Activated T-helper 17 cell treated with anti-CD3 and anti-CD28 coated beads, Interleukin-2, amount 50 U/mL, for 72 hours (primary cell): ENCODE measurements at regions not wholly inside any gene's neighbourhood (a gene's known extent, or its start where the extent isn't known, plus 50 kb on each side); places are given as distances from the start of the nearest gene placed in this dataset.
"Not testable (repeated sequence)": the region's sequence is repeated elsewhere in the genome, so short reads cannot be mapped to it uniquely, and the experiment has no call there.

Experiments
- ATAC-seq: fragments of 150-1000 bp; cut with Tn5 transposase; replicated peaks from 2 replicates; pipeline ENCODE4 v1.10.0; 2021; ENCODE audit warnings: mild to moderate bottlenecking, moderate library complexity
- H3K27ac Mint-ChIP-seq: one replicate; pipeline ENCODE4 v1.8.0; 2022; ENCODE audit warnings: mixed read lengths
- H3K27me3 Mint-ChIP-seq: one replicate; pipeline ENCODE4 v1.8.0; 2022; ENCODE audit warnings: mixed read lengths
- H3K36me3 Mint-ChIP-seq: one replicate; pipeline ENCODE4 v1.8.0; 2022; ENCODE audit warnings: low read depth, mild to moderate bottlenecking, mixed read lengths
- H3K4me1 Mint-ChIP-seq: one replicate; pipeline ENCODE4 v1.8.0; 2022; ENCODE audit warnings: mixed read lengths
- H3K4me3 Mint-ChIP-seq: one replicate; pipeline ENCODE4 v1.8.0; 2022; ENCODE audit warnings: mild to moderate bottlenecking, mixed read lengths
- H3K9me3 Mint-ChIP-seq: one replicate; pipeline ENCODE4 v1.8.0; 2022; ENCODE audit warnings: mixed read lengths

DNA sequence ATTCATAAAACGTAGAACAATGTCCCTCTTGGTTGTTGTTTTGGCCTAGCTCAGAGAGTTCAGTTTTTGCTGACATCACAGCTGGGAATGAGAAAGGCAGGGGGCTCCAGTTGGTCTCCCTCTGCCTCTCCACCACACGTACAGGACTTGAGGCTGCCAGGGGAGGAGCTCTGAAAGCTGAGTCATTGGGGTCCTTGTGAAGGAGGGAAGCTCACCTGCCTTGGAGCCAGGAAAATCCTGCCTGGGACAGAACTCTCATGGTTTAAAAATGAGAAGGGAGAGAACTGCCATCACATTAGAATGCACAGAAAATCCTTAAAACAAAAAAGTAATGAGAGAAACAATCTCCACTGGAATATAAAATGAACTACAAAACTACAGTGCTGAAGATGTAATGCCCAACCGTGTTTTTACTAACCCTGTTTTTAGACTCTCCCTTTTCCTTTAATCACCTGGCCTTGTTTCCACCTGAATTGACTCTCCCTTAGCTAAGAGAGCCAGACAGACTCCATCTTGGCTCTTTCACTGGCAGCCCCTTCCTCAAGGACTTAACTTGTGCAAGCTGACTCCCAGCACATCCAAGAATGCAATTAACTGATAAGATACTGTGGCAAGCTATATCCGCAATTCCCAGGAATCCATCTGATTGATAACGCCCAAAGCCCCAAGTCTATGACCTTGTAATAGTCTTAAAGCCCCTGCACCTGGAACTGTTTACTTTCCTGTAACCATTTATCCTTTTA, 58.6 kb upstream of the TARP start:
- not testable (repeated sequence) for H3K27me3 Mint-ChIP-seq, H3K9me3 Mint-ChIP-seq, ATAC-seq, H3K4me1 Mint-ChIP-seq, H3K27ac Mint-ChIP-seq, H3K4me3 Mint-ChIP-seq, H3K36me3 Mint-ChIP-seq

DNA sequence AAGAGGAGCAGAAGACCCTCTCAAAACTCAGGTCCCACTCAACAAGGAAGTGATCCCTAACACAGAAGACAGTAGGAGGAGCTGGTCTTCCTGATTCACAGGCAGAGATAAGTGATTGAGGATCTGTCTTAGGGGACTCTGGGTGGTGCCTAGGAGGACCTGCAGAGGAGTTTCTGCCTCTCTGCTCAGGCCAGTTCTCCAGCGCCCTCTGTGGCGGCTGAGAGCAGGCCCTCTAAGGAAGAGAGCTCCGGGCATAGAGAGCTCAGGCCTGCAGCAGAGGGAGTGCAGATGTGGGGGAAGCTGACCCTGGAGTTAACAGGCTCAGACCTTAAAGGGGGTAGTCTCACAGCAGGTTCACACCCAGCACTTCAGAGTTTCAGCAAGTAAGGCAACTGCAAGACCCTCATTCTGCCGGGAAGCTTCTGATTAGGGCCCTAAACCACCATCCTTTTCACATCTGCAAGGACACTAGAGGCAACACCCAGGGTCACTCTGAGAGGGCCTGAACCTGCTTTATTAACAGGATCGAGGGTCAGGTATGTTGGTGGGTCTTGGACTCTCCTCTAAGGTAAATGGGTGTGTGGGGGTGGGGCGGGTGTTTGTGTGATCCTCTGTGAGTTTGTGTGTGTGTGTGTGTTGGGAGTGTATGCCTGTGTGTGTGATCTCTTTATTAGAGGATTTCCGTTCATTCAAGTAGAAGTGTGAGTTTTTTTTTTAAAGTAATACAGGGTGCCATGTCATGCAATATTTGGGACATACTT, 57.6 kb upstream of the TARP start:
- Mint-ChIP-seq H3K27ac (no peak overlapping the region), H3K4me1 (peaks cover 4% of the 10 kb centered on the region), H3K27me3 (no peaks in the 10 kb centered on the region), H3K36me3 (no peaks in the 10 kb centered on the region), H3K4me3 (peak overlapping the region; percentile 15), H3K9me3 (no peaks in the 10 kb centered on the region)
- no peak for ATAC-seq

DNA sequence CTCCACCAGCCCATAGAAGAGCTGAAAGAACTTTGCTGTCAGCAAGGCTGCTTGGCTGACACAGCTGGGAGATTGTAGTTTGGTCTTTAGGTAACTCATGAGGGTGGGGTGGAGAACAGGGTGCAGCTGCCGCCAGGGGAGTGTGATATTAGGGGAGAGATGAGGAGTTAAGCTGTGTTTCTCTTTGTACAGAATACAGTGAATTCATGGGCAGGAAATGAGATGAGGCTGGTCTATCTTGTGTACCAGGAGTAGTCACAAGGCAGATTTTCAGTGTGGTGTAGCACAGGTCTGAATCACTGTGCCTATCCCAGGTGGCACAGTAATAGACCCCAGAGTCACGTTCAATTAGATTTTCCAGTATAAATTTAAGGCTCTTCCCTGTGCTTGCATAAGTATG, 56.6 kb upstream of the TARP start:
- no peaks in the 10 kb centered on the region for H3K36me3 Mint-ChIP-seq
- H3K4me3 Mint-ChIP-seq = peak overlapping the region; percentile 15
- H3K27me3 Mint-ChIP-seq = no peaks in the 10 kb centered on the region
- H3K4me1 Mint-ChIP-seq = no peaks in the 10 kb centered on the region
- H3K27ac Mint-ChIP-seq = no peak overlapping the region
- ATAC-seq = no peak
- no peaks in the 10 kb centered on the region for H3K9me3 Mint-ChIP-seq

DNA sequence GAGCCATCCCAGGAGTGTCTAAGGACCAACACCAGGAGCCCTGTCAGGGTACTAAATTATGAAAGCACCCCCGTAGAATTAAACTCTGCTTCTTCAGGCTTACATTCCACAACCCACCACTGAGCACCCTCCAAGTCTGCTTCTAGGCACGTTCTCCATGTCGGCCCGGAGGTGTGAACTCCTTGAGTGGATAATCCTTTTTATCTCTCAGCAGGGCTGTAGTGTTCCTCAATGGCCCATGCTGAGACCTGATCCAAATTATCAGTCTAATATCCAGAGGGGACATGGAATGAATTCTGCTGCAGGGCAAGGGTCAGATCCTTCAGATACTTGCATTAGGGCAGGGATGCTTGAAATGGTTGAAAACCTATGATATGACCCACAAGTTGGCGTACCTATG, 55.9 kb upstream of the TARP start:
- H3K9me3 Mint-ChIP-seq = no peaks in the 10 kb centered on the region
- no peaks in the 10 kb centered on the region for H3K27me3 Mint-ChIP-seq
- no peaks in the 10 kb centered on the region for H3K4me1 Mint-ChIP-seq
- no peaks in the 10 kb centered on the region for H3K36me3 Mint-ChIP-seq
- no peak overlapping the region for H3K4me3 Mint-ChIP-seq
- ATAC-seq = no peak
- no peak overlapping the region for H3K27ac Mint-ChIP-seq

DNA sequence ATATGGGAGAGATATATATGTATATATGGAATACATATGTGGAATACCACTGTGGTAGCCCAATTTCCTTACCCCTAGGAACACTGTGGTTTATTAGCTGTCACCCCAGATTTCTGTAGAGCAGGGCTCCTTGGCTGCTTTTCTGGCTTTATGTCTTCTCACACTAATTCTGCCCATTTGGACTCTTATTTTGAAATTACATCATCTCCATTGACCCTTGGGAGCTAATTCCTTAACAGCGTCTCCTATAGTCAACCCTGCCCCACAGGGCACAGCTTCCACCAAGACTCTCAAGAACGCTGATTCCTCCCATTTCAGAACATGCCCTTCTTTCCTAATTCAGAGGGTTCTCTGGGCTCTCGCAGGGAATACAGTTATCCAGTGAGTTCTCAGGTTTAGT, 55.4 kb upstream of the TARP start:
- Mint-ChIP-seq H3K4me3 (no peak overlapping the region), H3K36me3 (no peaks in the 10 kb centered on the region), H3K27ac (no peak overlapping the region), H3K27me3 (no peaks in the 10 kb centered on the region), H3K9me3 (no peaks in the 10 kb centered on the region), H3K4me1 (no peaks in the 10 kb centered on the region)
- ATAC-seq = no peak

DNA sequence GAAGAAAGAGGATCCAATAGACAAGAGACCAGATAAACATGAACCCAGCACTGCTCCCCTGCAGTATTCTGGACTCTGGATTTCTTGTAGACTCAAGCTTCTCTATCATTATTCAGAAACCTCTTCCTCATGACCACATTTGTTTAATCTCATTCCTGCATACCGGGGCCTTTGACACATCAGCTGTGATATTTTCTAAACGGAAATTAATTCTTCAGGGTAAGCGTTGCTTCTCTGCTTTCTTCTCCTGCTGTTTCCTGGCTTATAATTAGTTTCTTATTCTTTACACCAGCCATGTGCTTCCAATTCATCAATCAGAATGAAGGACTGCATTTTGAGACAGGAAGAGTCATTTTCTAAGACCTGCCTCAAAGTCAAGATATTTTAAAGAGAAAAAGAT, 54.2 kb upstream of the TARP start:
- Mint-ChIP-seq H3K27ac (no peak overlapping the region), H3K9me3 (no peaks in the 10 kb centered on the region), H3K4me3 (no peak overlapping the region), H3K36me3 (no peaks in the 10 kb centered on the region), H3K4me1 (no peaks in the 10 kb centered on the region), H3K27me3 (no peaks in the 10 kb centered on the region)
- ATAC-seq = no peak
